Left ventricle myocardium inferior (tissue), 1 donor: ENCODE measurements at regions not wholly inside any gene's neighbourhood (a gene's known extent, or its start where the extent isn't known, plus 50 kb on each side); places are given as distances from the start of the nearest gene placed in this dataset.

Experiments
- DNase-seq: peaks from one replicate; pipeline ENCODE4 v3.0.0-alpha.2; 2020
- H3K27ac ChIP-seq: fragments of 200-600 bp; replicated peaks from 2 replicates; pipeline ENCODE4 v1.8.0; 2021
- H3K27me3 ChIP-seq: fragments of 200-600 bp; 2 replicates; pipeline ENCODE4 v1.8.0; 2021; ENCODE audit warnings: low read depth
- H3K36me3 ChIP-seq: fragments of 200-600 bp; 2 replicates; pipeline ENCODE4 v1.8.0; 2021
- H3K4me1 ChIP-seq: fragments of 200-600 bp; 2 replicates; pipeline ENCODE4 v1.8.0; 2021
- H3K4me3 ChIP-seq: fragments of 200-600 bp; 2 replicates; pipeline ENCODE4 v1.8.0; 2021; ENCODE audit warnings: mild to moderate bottlenecking, moderate library complexity
- H3K9me3 ChIP-seq: fragments of 200-600 bp; replicated peaks from 2 replicates; pipeline ENCODE4 v1.8.0; 2021
- CTCF ChIP-seq: fragments of 200-600 bp; IDR thresholded peaks from 2 replicates; pipeline ENCODE4 v1.8.0; 2021; ENCODE audit warnings: antibody characterized with exemption, mild to moderate bottlenecking, borderline replicate concordance
- intact Hi-C: fragments of 100-400 bp; cut with micrococcal nuclease; formaldehyde crosslinking; loops from one replicate; pipeline ENCODE4 v1.11.0; 2022
- donor health status: DM: no; HTN: yes; CAD: no; lungs with severe emphysema.

GRCh38 chr1:11365744-11366387, 92.9 kb downstream of the UBIAD1 start:
- Histone ChIP-seq H3K27ac (no peak overlapping the region), H3K4me3 (no peak overlapping the region), H3K27me3 (peaks cover 66% of the 10 kb centered on the region), H3K9me3 (no peaks in the 10 kb centered on the region), H3K4me1 (no peaks in the 10 kb centered on the region), H3K36me3 (no peaks in the 10 kb centered on the region)
- DNase-seq = no peak
- no peak for TF ChIP-seq CTCF
- intact Hi-C loops = no loop called here

- Histone ChIP-seq H3K36me3 (no peaks in the 10 kb centered on the region), H3K9me3 (no peaks in the 10 kb centered on the region), H3K4me1 (peaks cover 5% of the 10 kb centered on the region), H3K4me3 (no peak overlapping the region), H3K27me3 (peaks cover 69% of the 10 kb centered on the region), H3K27ac (no peak overlapping the region)
- no peak for TF ChIP-seq CTCF
- intact Hi-C loops = no loop called here
- no peak for DNase-seq
These were observed 100.3 kb downstream of the UBIAD1 start for GRCh38 chr1:11373029-11373894.

GRCh38 chr1:11373895-11374747, 101.1 kb downstream of the UBIAD1 start:
- Histone ChIP-seq H3K27ac (no peak overlapping the region), H3K27me3 (peaks cover 69% of the 10 kb centered on the region), H3K9me3 (no peaks in the 10 kb centered on the region), H3K36me3 (no peaks in the 10 kb centered on the region), H3K4me1 (peaks cover 5% of the 10 kb centered on the region), H3K4me3 (no peak overlapping the region)
- no peak for DNase-seq
- TF ChIP-seq CTCF = no peak
- intact Hi-C loops = no loop called here

- Histone ChIP-seq H3K9me3 (no peaks in the 10 kb centered on the region), H3K36me3 (no peaks in the 10 kb centered on the region), H3K4me1 (peaks cover 5% of the 10 kb centered on the region), H3K27ac (no peak overlapping the region), H3K27me3 (peaks cover 69% of the 10 kb centered on the region), H3K4me3 (no peak overlapping the region)
- DNase-seq = no peak
- intact Hi-C loops = no loop called here
- no peak for TF ChIP-seq CTCF
These were observed 101.7 kb downstream of the UBIAD1 start for GRCh38 chr1:11374748-11375110.

GRCh38 chr1:11377001-11377583, 101.9 kb upstream of the DISP3 start:
- Histone ChIP-seq H3K27ac (no peak overlapping the region), H3K36me3 (no peaks in the 10 kb centered on the region), H3K9me3 (no peaks in the 10 kb centered on the region), H3K4me3 (no peak overlapping the region), H3K27me3 (peaks cover 67% of the 10 kb centered on the region), H3K4me1 (peaks cover 5% of the 10 kb centered on the region)
- no peak for TF ChIP-seq CTCF
- DNase-seq = no peak
- intact Hi-C loops = no loop called here
